Stimulated activated CD4-positive, alpha-beta T cell treated with anti-CD3 and anti-CD28 coated beads, Interleukin-4, amount 100 ng/mL, for 4 hours (primary cell): ENCODE measurements at regions not wholly inside any gene's neighbourhood (a gene's known extent, or its start where the extent isn't known, plus 50 kb on each side); places are given as distances from the start of the nearest gene placed in this dataset.

Source experiments
- DNase-seq, 2 experiments: peaks; one replicate each; pipeline ENCODE4 v3.0.0-alpha.2; 2020

- DNase-seq: no peak
Measured at GRCh38 chr4:24720436-24720835, 74.9 kb upstream of the SOD3 start.

- no peak for DNase-seq
Measured at GRCh38 chr4:24720979-24721378, 74.4 kb upstream of the SOD3 start.

GRCh38 chr4:24722026-24722568 lies 73.3 kb upstream of the SOD3 start:
- no peak for DNase-seq

- no peak for DNase-seq
Measured at GRCh38 chr4:24727390-24728224, 67.8 kb upstream of the SOD3 start.

- DNase-seq: no peak
Measured at GRCh38 chr4:24729119-24729730, 66.1 kb upstream of the SOD3 start.

- DNase-seq: no peak
Measured at GRCh38 chr4:24730256-24731001, 64.9 kb upstream of the SOD3 start.

GRCh38 chr4:24731448-24731847 lies 63.9 kb upstream of the SOD3 start:
- DNase-seq: no peak

GRCh38 chr4:24734511-24734910 lies 60.9 kb upstream of the SOD3 start:
- no peak for DNase-seq

GRCh38 chr4:24736066-24736465 lies 59.3 kb upstream of the SOD3 start:
- no peak for DNase-seq

- no peak for DNase-seq
Measured at GRCh38 chr4:24741910-24742309, 53.5 kb upstream of the SOD3 start.

- no peak for DNase-seq
Measured at GRCh38 chr4:24742335-24742734, 53.0 kb upstream of the SOD3 start.

- DNase-seq: no peak
Measured at GRCh38 chr4:24742773-24743172, 52.6 kb upstream of the SOD3 start.

GRCh38 chr4:24743206-24743605 lies 52.2 kb upstream of the SOD3 start:
- DNase-seq: no peak

- DNase-seq: no peak
Measured at GRCh38 chr4:24743927-24744326, 51.4 kb upstream of the SOD3 start.

- DNase-seq: no peak
Measured at GRCh38 chr4:24745172-24745895, 50.0 kb upstream of the SOD3 start.
